Mucosa of descending colon (tissue), 3 donors: ENCODE measurements at regions not wholly inside any gene's neighbourhood (a gene's known extent, or its start where the extent isn't known, plus 50 kb on each side); places are given as distances from the start of the nearest gene placed in this dataset.

Experiments
- ATAC-seq: fragments of 200-7000 bp; cut with Tn5 transposase; one replicate; pipeline ENCODE4 v1.9.1; 2020; ENCODE audit warnings: mild to moderate bottlenecking, moderate library complexity
- DNase-seq, 3 donors: peaks; one replicate each; pipeline ENCODE4 v3.0.0-alpha.2; 2020
- H3K36me3 ChIP-seq: fragments of 200-600 bp; one replicate; pipeline ENCODE4 v1.8.0; 2021; ENCODE audit warnings: low read depth, mild to moderate bottlenecking
- H3K4me1 ChIP-seq: fragments of 200-600 bp; one replicate; pipeline ENCODE4 v1.8.0; 2021; ENCODE audit warnings: low read depth, mild to moderate bottlenecking
- H3K4me3 ChIP-seq: fragments of 200-600 bp; one replicate; pipeline ENCODE4 v1.8.0; 2021; ENCODE audit warnings: mild to moderate bottlenecking
- H3K9me3 ChIP-seq: fragments of 200-600 bp; one replicate; pipeline ENCODE4 v1.8.0; 2021; ENCODE audit warnings: mild to moderate bottlenecking
- intact Hi-C, 2 donors: fragments of 100-400 bp; cut with DNase I in 1 of 2; cut with micrococcal nuclease in 1 of 2; formaldehyde crosslinking; loops; one replicate each; pipeline versions ENCODE4 v1.11.0 to v1.11.1; 2022; cut with DNase I, micrococcal nuclease
- TF ChIP-seq, protein P1 (sequence below): fragments of 200-600 bp; IDR thresholded peaks from one replicate; pipeline ENCODE4 v1.8.0; 2022; ENCODE audit warnings: antibody characterized with exemption, mild to moderate bottlenecking
- donor health status: DM: no; HTN: no; CAD: no; lungs with moderate emphysema.
- donor health status: DM: no; HTN: no; CAD: no.
- donor health status: DM: no; HTN: yes; CAD: no.

DNA sequence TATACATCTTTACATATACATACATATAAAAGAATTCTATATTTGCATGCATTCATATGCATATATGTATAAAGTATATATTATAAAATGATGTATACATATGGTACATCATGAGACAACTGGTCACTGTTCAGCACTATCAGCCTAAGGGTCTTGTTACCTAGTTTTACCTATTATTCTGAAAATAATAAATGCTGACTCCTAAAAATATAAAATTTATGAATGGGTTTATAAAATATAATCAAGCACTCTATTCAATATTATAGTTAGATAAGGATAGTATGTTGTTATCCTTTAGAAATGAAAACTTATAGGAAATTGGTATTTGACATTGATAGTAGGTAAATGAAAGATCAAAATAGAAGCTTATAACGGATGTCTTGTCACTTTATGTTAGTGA lies 324.2 kb downstream of the GBA3 start:
- intact Hi-C loops, result no loop called here
- Histone ChIP-seq H3K9me3 (no peaks in the 10 kb centered on the region), H3K4me1 (no peaks in the 10 kb centered on the region), H3K36me3 (no peaks in the 10 kb centered on the region), H3K4me3 (no peak overlapping the region)
- DNase-seq (no peak), ATAC-seq (no peak)
- TF ChIP-seq, protein P1, sequence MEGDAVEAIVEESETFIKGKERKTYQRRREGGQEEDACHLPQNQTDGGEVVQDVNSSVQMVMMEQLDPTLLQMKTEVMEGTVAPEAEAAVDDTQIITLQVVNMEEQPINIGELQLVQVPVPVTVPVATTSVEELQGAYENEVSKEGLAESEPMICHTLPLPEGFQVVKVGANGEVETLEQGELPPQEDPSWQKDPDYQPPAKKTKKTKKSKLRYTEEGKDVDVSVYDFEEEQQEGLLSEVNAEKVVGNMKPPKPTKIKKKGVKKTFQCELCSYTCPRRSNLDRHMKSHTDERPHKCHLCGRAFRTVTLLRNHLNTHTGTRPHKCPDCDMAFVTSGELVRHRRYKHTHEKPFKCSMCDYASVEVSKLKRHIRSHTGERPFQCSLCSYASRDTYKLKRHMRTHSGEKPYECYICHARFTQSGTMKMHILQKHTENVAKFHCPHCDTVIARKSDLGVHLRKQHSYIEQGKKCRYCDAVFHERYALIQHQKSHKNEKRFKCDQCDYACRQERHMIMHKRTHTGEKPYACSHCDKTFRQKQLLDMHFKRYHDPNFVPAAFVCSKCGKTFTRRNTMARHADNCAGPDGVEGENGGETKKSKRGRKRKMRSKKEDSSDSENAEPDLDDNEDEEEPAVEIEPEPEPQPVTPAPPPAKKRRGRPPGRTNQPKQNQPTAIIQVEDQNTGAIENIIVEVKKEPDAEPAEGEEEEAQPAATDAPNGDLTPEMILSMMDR, result no peak

DNA sequence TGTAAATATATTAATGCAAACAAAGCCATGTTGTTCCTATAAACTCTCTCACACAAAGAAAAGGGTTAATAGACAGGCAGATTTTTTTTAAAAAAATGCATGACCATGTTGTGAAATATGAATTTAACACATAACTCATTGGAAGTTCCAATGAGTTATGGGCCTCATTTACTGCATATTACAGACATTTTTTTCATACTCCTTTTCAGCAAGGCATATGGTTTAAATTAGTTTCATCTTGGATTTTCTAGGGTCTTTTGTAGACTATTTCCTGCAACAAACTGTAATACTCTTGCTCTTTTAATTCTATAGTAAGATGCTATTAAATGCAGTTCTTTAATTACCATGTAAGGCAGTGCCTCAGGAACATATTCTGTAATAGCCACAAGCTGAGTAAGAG lies 323.1 kb downstream of the GBA3 start:
- ATAC-seq (no peak), DNase-seq (no peak)
- intact Hi-C loops, result no loop called here
- H3K9me3 ChIP-seq, result no peaks in the 10 kb centered on the region
- TF ChIP-seq, protein P1, result no peak
- no peaks in the 10 kb centered on the region for H3K4me1 ChIP-seq
- no peaks in the 10 kb centered on the region for H3K36me3 ChIP-seq
- H3K4me3 ChIP-seq, result no peak overlapping the region

DNA sequence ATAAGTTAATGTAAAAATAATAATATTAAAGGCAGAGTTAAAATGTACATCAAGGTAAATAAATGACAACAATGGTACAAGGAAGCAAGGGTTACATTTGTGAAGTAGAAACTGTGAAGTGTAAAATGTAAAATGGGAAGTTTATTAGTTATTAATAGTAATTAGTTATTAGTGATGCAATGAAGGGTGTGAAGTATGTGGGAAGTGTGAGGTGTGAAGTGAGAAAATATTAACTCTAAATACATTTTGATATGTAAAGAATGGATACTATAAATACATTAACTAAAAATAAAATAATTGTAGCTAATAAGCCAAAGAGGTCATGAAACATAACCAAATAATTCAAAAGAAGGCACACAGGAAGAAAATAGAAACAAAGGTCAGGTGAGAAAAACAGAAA lies 316.4 kb downstream of the GBA3 start:
- Histone ChIP-seq H3K9me3 (no peaks in the 10 kb centered on the region), H3K4me3 (no peak overlapping the region), H3K4me1 (no peaks in the 10 kb centered on the region), H3K36me3 (no peaks in the 10 kb centered on the region)
- intact Hi-C loops, result no loop called here
- TF ChIP-seq, protein P1, result no peak
- DNase-seq (no peak), ATAC-seq (no peak)

DNA sequence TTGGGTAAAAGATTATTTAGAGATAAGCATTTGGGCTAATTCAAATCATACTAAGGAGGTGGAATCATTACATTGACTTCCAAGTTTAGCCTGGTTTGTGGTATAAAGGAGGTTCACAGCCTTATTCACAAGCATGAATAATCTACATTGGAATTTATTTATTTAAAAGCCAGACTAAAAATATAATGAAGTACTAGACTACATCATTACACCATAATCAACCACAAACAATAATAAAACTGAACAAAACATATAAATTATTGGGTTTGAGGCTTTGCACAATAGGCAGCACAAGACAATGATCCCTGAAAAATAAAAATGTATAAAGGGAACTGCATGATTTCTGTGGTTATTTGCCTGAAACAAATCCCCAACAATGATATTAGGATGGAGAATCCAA lies 314.0 kb downstream of the GBA3 start:
- H3K4me1 ChIP-seq, result no peaks in the 10 kb centered on the region
- no peak for ATAC-seq
- TF ChIP-seq, protein P1, result no peak
- H3K9me3 ChIP-seq, result no peaks in the 10 kb centered on the region
- no peaks in the 10 kb centered on the region for H3K36me3 ChIP-seq
- DNase-seq, result no peak
- H3K4me3 ChIP-seq, result no peak overlapping the region
- intact Hi-C loops, result no loop called here

DNA sequence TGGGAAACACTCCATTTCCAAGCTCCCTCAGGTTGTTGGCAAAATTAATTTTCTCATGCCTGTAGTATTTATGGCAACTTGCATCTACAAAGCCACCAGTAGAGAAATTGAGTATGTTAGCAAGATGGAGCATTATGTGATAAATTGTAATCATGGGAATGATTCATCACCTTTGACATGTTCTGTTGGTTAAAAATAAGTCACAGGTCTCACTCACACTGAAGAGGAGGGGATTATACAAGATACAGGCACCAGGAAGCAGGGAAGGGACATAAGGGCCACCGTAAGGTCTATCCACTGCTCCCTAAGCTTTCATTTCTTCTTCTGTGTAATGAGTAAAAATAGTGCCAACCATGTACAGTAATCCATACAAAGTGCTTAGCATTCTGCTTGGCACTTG lies 313.0 kb downstream of the GBA3 start:
- Histone ChIP-seq H3K9me3 (no peaks in the 10 kb centered on the region), H3K4me3 (no peak overlapping the region), H3K36me3 (no peaks in the 10 kb centered on the region), H3K4me1 (no peaks in the 10 kb centered on the region)
- intact Hi-C loops, result no loop called here
- DNase-seq (no peak), ATAC-seq (no peak)
- TF ChIP-seq, protein P1, result no peak

DNA sequence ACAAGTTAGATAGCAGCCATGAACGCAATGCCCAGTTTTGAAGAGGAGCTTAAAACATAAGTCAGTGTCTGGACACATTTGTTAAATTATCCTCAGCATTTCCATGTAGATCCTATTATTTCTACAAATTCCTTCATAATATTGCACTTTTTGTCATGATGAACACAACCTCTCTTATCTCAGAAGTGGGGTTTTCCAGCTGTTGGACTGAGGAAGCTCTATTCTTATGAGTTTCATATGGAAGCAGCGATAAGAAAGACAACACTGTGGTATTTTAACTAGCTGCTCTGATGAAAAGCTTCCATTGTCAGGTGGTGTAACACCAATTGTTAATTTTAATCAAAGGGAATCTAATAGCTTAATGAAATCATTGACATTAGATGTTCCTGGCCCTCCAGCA lies 308.7 kb downstream of the GBA3 start:
- no peaks in the 10 kb centered on the region for H3K4me1 ChIP-seq
- ATAC-seq (no peak), DNase-seq (no peak)
- intact Hi-C loops, result no loop called here
- no peak overlapping the region for H3K4me3 ChIP-seq
- H3K9me3 ChIP-seq, result no peaks in the 10 kb centered on the region
- TF ChIP-seq, protein P1, result no peak
- no peaks in the 10 kb centered on the region for H3K36me3 ChIP-seq
